Stimulated activated CD4-positive, alpha-beta T cell treated with anti-CD3 and anti-CD28 coated beads, Interleukin-4, amount 100 ng/mL, for 24 hours (primary cell): ENCODE measurements at regions not wholly inside any gene's neighbourhood (a gene's known extent, or its start where the extent isn't known, plus 50 kb on each side); places are given as distances from the start of the nearest gene placed in this dataset.

Experiments
- DNase-seq: peaks from one replicate; pipeline ENCODE4 v3.0.0-alpha.2; 2020

DNA sequence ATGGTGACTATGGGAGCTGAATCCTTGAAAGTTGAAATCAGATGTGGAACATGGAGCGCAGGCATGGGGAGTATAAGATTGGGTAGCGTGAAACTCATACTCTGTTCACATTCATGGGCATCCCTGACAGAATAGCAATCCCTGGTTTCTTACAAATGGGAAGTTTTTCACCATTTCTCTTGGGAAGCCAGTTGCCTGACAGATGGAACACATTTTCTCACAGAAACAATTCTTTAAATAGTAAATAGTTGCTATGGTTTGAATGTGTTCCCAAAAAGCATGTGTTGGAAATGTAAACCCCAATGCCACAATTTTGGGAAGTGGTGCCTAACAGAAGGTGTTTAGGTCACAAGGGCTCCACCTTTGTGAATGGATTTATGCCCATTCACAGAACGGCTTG, 262.8 kb upstream of the HS3ST5 start:
- DNase-seq: no peak

DNA sequence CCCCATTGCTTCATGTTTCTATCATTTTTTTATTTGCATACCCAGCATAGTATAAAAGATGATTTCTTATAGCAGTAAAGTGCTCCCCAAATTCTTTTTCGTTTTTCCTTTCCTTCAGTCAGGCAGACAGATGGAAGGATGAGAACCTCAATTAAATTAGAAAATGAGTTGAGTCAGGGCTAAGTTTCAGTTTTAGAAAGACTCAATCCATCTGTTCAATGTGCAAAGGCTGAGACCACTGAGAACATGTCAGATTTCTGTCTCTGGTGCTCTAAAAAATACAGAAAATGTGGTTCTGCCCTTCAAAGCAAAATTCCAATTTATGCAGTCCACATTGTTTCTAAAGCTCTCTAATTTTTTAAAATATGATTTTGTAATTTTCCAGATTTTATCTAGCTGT, 257.6 kb upstream of the HS3ST5 start:
- DNase-seq: no peak

DNA sequence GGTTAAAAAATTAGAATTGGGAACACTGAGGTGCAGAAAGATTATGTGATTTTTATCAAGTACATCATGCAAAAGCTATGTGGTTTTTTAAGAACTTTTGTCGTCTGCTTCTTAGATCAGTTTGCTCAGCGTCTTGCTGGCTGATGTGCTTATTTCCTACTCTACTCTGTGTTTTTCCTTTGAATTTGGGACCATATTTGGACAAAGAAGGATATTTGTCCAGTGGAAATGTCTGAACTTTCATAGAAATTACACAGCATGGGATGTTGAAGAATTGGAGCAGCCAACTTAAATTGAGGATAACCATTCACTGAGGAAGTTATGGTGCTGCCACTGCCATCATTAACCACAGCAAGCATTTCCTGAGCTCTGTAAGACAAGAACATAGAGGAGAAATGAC, 252.8 kb upstream of the HS3ST5 start:
- no peak for DNase-seq

DNA sequence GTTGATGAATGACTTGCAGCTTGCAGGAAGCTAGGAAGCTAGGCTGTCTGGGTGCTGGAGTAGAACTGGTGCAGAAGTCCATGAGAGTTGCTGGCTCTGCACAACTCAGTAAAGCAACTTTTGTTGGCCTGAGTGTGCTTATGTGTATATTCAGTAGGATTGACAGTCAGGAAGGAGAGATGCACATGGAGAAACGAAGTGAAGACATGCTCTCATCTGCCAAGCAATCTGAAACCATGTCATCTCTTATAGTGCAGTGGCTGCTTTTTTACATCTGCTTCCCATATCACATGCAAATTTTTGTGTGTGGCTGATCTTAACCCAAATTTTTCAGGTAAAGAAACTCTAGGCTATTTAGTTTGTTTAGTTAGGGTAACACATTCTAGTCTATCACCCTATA, 252.4 kb upstream of the HS3ST5 start:
- no peak for DNase-seq

DNA sequence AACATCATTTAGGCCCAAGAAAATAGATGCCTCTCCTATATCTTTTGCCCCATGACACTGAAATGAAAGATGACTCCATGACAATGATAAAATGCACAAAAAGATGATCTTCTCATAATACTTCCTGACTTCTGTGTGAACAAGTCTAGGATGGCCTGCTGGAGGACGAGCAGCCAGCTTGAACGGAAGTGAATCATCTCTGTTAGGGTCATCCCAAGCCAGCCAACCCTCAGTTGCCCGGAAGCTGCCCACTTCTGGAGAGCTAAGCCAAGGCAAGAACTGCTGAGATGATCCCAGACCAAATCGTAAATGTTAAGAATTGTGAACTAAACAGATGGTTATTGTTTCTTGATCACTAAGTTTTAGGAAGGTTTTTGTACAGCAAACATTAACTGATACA, 249.7 kb upstream of the HS3ST5 start:
- DNase-seq: no peak

DNA sequence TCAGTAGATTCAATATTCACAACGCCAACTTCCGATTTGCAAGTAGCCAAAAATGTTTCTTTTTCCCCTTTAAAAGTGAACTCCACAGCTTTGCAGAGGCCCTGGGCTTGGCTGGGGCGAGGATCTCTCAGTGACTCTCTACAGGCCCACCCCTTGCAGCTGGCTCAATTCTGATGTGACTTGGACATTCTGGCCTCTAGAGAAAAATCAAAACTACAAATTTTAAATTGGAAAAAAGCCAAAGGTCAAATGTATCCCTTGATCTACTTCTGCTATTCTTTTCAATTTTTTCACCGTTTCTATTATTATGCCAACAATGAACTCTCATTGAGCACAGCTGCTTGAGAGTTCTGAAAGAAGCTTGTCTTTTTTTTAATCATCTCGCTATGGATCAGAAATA, 245.9 kb upstream of the HS3ST5 start:
- no peak for DNase-seq

DNA sequence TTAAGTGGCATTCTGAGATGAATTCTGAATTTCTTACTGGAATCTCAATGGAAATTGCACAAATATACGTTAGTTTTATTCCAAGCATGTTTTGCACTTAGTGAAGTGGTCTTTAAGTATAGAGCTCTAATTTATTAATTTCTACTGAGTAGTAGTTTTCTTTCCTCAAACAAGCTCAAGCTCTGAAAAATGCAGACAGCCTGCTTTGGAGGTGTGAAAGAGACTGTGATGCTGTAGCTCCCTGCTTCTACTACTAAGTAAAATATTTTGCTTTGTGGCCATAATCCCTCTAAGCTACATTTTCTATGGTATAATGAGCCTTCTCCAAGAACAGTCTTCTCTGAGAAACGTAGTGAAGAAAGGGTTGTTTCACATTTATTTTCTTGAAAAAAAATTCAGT, 243.5 kb upstream of the HS3ST5 start:
- DNase-seq: no peak

DNA sequence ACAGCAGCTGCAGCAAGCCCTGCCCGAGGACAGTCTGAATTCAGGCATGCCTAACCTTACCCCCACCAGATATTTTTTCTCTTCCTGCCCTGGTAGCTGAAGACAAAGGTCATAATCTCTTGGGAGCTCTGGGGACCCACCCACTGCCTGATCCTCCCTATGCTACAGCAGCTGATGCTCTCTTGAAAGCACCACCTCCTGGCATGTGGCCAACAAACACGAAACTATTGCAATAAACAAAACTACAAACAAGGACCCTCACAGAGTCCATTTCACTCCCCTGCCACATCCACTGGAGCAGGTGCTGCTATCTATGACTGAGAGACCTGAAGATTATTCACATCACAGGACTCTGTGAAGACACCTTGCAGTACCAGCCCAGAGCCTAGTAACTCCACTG, 238.5 kb upstream of the HS3ST5 start:
- DNase-seq: no peak

DNA sequence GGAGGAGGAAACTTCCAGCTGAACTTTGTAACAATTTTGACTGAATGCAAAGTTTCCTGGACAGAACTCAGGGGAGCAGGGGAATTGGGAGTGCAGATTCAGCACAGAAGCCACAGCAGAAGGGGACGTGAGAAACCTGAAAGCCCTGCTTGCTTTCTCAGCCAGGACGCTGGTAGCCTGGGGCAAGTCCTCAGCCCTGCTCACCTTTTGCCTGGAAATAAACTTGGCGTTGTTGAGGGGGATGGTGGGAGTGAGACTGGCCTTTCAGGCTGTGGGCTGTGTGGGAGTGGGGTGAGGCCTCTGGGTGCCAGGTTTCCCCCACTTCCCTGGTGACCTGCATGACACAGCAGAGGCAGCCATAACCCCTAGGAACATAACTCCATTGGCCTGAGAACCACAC, 238.1 kb upstream of the HS3ST5 start:
- no peak for DNase-seq

DNA sequence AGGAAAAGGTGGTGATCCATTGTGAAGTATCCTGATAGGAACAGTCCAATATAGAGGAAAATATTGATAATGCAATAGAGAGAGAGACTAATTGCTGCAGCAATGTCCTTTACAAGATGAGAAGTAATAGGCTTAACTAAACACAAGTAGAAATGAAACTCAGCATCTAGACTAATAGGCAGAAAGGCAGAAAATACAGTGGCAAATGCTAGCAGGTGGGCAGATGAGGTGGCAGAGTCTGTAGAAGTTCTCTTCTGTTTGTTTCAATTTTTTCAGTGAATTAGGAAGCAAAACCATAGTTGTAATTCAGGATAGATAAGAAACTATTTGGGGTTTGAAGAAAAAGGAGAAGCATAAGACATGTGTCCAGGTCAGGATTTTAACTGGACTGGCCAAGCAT, 236.7 kb upstream of the HS3ST5 start:
- DNase-seq: no peak

DNA sequence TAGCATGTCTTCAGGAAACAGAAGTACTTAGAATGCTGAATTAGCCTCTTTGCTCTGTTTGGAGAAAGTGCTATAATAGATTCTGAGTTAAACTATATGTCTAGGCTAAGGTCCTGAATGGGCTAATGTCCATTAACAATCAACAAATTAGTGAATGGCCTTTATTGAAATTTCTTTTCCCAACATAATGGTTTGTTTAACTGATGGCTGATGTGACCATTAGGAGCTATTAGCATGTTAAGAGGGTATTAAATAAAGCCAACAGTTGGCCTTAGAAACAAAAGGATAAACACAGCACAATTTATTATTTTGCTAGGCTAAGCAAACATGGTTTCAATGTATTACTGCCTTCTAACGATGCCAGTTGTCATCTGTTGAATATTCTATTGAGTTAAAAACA, 234.3 kb upstream of the HS3ST5 start:
- DNase-seq: no peak

DNA sequence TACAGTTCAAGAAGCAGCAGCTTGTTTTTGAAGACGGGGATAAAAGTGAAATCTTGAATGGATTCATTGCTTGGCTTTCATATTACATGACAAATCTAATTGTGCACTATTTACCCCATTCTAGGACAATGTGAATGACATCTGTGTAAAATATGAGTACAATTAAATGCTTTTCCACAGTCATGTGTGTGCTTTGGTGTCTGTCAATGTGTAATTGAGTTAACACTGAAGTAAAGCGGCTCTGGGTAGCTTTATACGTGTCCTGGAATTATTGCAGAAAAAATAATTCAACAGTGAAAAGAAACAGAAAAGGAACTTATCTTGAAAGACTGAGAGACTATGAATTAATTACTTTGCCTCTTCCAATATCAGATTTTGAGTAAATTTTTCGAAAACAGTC, 233.5 kb upstream of the HS3ST5 start:
- DNase-seq: no peak

DNA sequence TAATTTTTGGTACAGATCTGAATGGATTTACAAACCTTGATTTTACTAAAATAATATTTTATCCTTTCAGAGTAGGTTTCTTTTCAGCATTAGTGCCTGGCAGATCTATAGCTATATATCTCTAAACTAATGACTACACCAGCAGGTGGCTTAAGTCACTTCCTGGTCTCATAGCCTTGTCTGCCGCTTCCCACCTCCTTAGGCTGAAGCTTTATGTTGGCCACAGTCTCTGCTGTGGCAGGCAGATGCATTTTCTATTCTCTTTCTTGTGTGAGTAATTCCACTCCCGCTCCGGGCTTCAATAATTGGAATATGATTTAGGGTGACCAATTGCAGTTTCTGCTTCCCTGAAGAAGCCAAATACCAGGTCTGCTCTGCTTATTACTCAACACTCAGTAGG, 226.8 kb upstream of the HS3ST5 start:
- DNase-seq: no peak

DNA sequence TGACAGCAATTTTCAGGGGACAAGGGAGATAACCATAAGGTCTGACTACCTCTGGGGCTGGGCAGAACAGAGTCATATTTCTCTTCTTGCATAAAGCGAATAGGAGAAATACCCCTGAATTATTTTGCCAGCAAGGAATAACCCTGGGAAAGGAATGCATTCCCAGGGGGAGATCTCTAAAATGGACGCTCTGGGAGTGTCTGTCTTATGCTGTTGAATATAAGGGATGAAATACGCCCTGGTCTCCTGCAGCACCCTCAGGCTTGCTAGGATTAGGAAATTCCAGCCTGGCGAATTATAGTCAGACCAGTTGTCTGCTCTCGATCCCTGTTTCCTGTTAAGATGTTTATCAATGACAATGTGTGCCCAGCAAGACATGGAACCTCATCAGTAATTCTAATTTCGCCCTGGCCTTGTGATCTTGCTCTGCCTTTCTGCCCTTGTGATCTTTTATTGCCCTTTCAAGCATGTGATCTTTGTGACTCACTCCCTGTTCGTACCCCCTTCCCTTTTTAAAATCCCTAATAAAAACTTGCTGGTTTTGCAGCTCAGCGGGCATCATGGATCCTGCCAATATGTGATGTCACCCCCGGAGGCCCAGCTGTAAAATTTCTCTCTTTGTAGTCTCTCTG, 221.6 kb upstream of the HS3ST5 start:
- DNase-seq: no peak

DNA sequence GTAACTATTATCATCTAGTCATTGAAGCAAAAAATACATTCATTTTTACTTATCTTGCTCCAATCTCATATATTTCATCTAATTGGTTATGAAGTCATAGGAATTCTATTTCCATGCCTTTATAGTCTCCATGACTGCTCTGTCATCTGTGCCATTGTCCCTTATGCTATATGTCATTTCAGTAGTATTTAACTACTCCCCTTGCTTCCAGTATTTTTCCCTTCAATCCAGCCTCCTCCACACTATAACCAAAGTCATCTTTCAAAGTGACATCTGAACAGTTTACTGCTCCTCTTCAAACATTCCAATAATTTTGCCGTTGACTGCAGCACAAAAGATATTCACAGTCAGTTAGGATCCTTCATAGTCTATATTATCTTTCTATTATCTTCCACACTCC, 216.6 kb upstream of the HS3ST5 start:
- no peak for DNase-seq

DNA sequence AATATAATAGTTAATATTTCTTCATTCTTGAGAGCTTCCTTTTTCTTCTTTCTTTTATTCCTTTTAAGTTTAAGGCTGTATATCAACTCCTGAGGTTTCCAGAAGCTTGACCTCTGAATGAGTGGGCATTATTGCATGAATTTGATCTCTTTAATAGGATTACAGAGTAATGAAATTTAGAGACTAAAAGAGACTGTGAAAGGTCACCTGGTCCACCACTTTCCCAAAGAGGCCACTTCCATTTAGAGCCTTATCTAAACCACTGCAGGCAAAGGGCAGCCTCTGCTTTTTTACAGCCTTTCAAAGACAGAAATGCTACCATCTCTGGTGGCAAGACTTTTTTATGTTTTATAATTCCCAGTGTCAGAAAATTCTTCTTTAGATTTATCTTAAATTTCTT, 215.3 kb upstream of the HS3ST5 start:
- DNase-seq: no peak

DNA sequence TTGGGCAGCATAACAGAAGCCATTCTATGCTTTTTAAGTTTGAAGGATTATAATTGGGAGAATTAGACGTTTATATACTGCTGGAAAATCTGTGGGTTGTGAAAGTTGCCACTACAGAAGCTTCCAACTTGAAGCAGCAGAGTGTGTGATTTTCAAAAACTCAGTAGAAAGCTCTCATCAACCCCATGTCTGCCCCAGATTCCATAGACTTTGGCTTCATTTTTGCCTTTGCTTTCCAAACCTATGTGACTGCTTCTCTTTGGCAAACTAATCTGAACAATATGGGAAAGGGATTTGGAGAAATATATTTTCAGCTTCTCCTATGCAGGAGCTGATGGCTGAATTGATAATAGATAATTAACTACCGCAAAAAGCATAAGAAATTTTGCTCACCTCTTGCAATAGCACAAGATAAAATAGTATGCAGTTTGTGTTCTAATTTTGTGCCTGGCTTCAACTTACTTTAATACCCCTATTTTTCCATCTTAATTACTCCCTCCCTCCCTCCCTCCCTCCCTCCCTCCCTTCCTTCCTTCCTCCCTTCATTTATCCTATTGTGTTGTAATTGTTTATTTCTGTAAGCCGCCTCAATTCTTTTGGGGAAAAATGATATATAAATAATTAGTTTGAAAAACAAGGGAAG, 214.1 kb upstream of the HS3ST5 start:
- DNase-seq: no peak

DNA sequence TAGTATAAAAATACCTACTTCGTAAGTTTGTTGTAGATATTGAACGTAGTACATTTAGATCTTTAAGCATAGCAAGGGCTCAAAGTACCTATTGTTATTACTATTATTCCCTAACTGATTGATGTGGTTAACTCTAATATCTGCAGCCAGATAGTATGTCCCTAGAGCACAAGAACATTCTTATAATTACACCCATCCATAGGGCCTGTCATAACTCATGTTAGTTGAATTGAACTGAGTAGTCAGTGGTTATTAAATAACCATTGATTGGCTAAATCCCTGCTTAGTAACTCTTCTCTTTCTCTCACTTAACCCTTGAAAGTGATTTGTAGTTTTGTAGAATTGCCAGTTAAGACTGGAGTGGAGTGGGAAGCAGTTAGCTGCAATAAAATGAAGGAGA, 207.5 kb upstream of the HS3ST5 start:
- no peak for DNase-seq

DNA sequence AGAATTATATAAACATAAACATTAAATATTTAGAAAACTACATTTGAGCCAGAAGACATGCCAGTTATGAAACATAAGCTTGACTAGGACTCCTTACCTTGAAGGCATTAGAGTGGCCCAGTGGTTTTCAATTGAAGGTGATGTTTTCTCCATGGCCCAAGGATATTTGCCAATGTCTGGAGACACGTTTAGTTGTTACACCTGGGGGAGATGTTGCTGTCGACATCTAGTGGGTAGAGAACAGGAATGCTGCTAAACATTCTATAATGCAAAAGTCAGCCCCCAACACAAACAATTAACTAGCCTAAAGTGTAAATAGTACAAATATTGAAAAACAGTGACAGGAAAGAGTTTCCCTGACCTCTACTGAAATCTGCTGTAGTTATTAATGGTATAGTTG, 200.9 kb upstream of the HS3ST5 start:
- DNase-seq: no peak

DNA sequence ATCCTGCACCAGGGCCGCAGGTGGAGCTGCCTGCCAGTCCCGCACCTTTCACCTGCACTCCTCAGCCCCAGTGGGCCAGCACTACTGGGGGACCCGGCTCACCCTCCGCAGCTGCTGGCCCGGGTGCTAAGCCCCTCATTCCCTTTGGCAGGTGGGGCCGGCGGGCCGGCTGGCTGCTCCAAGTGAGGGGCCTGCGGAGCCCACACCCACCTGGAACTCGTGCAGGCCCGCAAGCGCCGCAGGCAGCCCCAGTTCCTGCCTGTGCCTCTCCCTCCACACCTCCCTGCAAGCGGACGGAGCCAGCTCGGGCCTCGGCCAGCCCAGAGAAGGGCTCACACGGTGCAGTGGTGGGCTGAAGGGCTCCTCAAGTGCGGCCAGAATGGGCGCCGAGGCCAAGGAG, 199.0 kb upstream of the HS3ST5 start:
- no peak for DNase-seq

DNA sequence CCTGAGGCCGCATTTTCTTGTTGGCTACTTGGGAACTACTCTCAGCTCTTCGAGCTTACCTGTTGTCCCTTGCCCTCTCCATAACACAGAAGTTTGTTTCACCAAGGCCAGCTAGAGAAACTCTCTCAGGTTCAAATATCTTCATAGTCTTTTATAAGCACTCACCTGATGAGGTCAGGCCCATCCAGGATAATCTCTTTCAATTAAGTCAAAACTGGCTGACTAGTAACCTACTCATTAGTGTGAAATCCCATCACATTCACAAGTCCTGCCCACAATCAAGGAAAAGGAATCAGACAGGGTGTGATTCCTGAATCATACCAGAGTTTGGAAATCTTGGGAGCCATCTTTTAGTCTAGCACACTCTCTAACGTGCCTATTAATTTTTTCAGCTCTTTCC, 195.2 kb upstream of the HS3ST5 start:
- DNase-seq: no peak

DNA sequence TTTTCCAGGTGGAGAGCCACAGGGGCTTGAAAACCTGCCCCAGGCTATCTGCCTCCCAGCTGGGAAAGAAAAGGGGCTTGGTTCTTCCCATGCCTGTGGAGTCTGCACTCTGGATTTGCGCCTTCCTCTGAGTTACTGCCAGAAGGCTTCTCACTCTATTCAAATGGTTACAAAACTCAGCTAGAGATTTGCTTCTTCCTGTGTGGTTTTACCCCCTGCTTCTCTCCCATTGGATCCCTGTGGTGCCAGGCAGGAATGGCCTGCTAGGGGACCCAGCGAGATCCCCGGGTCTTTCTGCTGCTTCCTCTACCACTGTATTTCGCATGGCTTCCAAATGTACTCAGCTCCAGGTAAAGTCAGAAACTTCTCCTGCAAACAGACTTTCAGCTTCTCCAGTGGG, 192.0 kb upstream of the HS3ST5 start:
- no peak for DNase-seq

DNA sequence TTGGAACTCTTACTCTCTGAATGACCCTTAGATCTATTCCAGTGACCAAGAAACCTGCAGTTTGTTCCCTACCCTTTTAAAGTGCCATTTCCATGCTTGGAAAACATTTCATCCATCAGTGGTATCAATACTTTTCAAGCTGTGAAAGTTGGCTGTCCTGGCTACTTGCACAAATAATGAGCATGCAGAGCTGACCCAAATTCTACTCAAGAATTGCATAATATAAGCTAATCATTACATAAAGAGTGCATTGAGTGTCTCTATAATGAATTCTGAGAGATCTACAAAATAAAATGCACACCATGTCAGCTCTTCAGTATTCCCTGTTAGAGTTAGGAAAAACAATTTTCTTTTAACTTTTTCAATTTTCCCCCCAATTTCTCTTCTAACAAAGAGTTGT, 181.3 kb upstream of the HS3ST5 start:
- DNase-seq: no peak

DNA sequence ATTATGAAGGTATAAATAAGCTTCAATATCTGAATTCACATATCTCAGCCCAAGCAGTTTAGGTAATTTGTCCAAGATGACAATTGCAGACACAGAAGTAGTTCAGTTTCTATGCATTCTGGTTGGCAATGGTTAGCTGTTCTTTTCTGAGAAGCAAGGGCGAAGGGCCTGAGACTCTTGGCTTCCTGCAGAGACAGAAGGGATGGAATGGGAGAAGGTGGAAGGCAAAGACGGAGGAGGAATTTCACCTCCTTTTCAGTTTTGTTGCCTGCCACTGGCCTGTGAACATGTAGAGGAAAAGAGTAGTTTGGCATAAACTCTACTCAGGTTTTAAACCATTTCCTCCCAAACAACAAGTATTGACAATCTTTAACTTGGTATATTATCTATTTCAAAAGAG, 180.7 kb upstream of the HS3ST5 start:
- DNase-seq: no peak

DNA sequence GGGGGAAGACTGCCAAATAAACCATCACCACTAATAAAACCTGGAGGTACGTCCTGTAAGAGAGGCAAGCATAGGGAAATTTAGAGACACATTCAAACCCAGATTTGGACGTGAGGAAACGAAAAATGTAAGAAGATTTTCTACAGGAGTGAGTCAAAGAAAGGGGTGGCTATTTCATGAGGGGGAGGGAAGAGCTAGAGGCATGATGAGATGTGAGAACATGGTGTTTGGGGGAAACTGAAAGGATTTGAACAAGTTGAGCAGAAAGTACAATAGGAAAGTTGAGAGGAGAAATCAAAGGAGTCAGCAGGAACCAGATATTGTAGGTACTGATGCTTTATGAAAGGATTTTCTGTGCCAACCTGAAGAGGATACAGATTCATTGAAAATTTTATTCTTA, 179.1 kb upstream of the HS3ST5 start:
- DNase-seq: no peak

DNA sequence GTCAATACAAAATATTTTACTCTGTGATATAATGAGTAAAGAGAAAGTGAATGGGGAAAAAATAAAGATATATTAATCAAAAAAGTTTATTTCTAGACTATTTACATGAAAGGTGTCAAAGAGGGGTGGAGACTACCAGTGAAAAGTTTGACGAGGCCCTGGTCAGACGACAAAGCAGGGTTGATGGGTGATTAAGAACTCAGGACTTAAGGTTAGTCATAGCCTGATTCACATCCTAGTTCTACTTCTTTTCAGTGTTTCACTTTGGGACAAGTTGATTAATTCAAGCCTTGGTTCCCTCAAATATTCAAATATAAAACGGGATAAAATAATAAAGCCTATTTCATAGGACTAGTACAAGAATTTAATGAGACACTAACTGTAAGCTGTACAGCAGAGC, 178.2 kb upstream of the HS3ST5 start:
- DNase-seq: no peak
